ENCODE measurements at regions not wholly inside any gene's neighbourhood (a gene's known extent, or its start where the extent isn't known, plus 50 kb on each side); places are given as distances from the start of the nearest gene placed in this dataset.

DNA sequence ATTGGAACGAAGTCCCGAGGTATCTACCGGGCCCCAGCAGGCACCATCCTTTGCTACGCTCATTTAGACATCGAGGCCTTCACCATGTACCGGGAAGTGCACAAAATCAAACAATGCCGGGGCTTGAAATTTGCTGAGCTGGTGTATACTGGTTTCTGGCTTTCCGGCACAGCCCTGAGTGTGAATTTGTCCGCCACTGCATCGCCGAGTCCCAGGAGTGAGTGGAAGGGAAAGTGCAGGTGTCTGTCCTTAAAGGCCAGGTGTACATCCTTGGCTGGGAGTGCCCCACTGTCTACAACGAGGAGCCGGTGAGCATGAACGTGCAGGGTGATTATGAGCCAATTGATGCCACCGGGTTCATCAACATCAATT, 158.8 kb upstream of the GUCY1A2 start:
- H3K27me3 ChIP-seq: no peaks in the 10 kb centered on the region
- H3K4me3 ChIP-seq: no peak overlapping the region
- no peaks in the 10 kb centered on the region for H3K4me1 ChIP-seq
- no peak for DNase-seq
- H3K27ac ChIP-seq: no peak overlapping the region
- TF ChIP-seq, protein P1, sequence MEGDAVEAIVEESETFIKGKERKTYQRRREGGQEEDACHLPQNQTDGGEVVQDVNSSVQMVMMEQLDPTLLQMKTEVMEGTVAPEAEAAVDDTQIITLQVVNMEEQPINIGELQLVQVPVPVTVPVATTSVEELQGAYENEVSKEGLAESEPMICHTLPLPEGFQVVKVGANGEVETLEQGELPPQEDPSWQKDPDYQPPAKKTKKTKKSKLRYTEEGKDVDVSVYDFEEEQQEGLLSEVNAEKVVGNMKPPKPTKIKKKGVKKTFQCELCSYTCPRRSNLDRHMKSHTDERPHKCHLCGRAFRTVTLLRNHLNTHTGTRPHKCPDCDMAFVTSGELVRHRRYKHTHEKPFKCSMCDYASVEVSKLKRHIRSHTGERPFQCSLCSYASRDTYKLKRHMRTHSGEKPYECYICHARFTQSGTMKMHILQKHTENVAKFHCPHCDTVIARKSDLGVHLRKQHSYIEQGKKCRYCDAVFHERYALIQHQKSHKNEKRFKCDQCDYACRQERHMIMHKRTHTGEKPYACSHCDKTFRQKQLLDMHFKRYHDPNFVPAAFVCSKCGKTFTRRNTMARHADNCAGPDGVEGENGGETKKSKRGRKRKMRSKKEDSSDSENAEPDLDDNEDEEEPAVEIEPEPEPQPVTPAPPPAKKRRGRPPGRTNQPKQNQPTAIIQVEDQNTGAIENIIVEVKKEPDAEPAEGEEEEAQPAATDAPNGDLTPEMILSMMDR (IDR thresholded peaks at IDR 0.05): no peak
- no peak for TF ChIP-seq POLR2A (IDR thresholded peaks at IDR 0.05)
- intact Hi-C loops (cut with DNase I; ENCODE audit: low total_unique reads): no loop called here
- H3K36me3 ChIP-seq: no peaks in the 10 kb centered on the region
- H3K9me3 ChIP-seq: no peaks in the 10 kb centered on the region

DNA sequence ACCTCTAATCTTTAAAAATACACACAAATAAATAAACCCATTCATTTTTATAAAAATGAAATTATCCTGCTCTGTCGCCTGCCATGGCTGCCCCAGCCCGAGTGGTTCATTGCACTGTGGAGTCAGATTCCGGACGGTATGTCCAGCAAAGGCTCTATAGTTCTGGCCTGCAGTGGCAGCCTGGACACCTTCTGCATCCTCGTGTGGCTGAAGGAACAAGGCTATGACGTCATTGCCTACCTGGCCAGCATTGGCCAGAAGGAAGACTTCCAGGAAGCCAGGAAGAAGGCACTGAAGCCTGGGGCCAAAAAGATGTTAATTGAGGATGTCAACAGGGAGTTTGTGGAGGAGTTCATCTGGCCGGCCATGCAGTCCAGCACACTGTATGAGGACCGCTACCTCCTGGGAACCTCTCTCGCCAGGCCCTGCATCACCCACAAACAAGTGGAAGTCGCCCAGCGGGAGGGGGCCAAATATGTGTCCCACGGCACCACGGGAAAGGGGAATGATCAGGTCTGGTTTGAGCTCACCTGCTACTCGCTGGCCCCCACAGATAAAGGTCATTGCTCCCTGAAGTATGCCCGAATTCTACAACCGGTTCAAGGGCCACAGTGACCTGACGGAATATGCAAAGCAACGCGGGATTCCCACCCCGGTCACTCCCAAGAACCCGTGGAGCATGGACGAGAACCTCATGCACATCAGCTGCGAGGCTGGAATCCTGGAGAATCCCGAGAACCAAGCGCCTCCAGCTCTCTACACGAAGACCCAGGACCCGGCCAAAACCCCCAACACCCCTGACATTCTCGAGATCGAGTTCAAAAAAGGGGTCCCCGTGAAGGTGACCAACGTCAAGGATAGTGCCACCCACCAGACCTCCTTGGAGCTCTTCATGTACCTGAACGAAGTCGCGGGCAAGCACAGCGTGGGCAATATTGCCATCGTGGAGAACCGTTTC, 158.2 kb upstream of the GUCY1A2 start:
- no peak overlapping the region for H3K27ac ChIP-seq
- no peak for DNase-seq
- no peak overlapping the region for H3K4me3 ChIP-seq
- H3K27me3 ChIP-seq: no peaks in the 10 kb centered on the region
- H3K9me3 ChIP-seq: no peaks in the 10 kb centered on the region
- TF ChIP-seq, protein P1 (IDR thresholded peaks at IDR 0.05): no peak
- TF ChIP-seq POLR2A (IDR thresholded peaks at IDR 0.05): no peak
- H3K4me1 ChIP-seq: no peaks in the 10 kb centered on the region
- intact Hi-C loops (cut with DNase I; ENCODE audit: low total_unique reads): no loop called here
- no peaks in the 10 kb centered on the region for H3K36me3 ChIP-seq

- intact Hi-C loops (cut with DNase I; ENCODE audit: low total_unique reads): no loop called here
- no peak for DNase-seq
- H3K27ac ChIP-seq: no peak overlapping the region
- H3K27me3 ChIP-seq: no peaks in the 10 kb centered on the region
- no peak overlapping the region for H3K4me3 ChIP-seq
- H3K36me3 ChIP-seq: no peaks in the 10 kb centered on the region
- no peaks in the 10 kb centered on the region for H3K4me1 ChIP-seq
- TF ChIP-seq POLR2A (IDR thresholded peaks at IDR 0.05): no peak
- TF ChIP-seq, protein P1 (IDR thresholded peaks at IDR 0.05): no peak
- H3K9me3 ChIP-seq: no peaks in the 10 kb centered on the region
These were observed 156.6 kb upstream of the GUCY1A2 start for GRCh38 chr11:107174856-107175255.

- H3K9me3 ChIP-seq: no peaks in the 10 kb centered on the region
- H3K36me3 ChIP-seq: no peaks in the 10 kb centered on the region
- no peak overlapping the region for H3K4me3 ChIP-seq
- H3K4me1 ChIP-seq: no peaks in the 10 kb centered on the region
- H3K27ac ChIP-seq: no peak overlapping the region
- intact Hi-C loops (cut with DNase I; ENCODE audit: low total_unique reads): no loop called here
- no peak for DNase-seq
- no peak for TF ChIP-seq POLR2A (IDR thresholded peaks at IDR 0.05)
- TF ChIP-seq, protein P1 (IDR thresholded peaks at IDR 0.05): no peak
- H3K27me3 ChIP-seq: no peaks in the 10 kb centered on the region
These were observed 154.7 kb upstream of the GUCY1A2 start for GRCh38 chr11:107172996-107173395.

- TF ChIP-seq, protein P1 (IDR thresholded peaks at IDR 0.05): no peak
- TF ChIP-seq POLR2A (IDR thresholded peaks at IDR 0.05): no peak
- no peak for DNase-seq
These were observed 139.5 kb upstream of the GUCY1A2 start for GRCh38 chr11:107157809-107158187.

More at GRCh38 chr11:107157809-107158187, 139.5 kb upstream of the GUCY1A2 start:
- no peaks in the 10 kb centered on the region for H3K4me1 ChIP-seq
- intact Hi-C loops (cut with DNase I; ENCODE audit: low total_unique reads): no loop called here
- H3K27me3 ChIP-seq: no peaks in the 10 kb centered on the region
- H3K36me3 ChIP-seq: no peaks in the 10 kb centered on the region
- no peaks in the 10 kb centered on the region for H3K9me3 ChIP-seq
- H3K4me3 ChIP-seq: no peak overlapping the region
- H3K27ac ChIP-seq: no peak overlapping the region

Measured in uterus (tissue), 3 donors.